SU-DHL-6 (cell line): ENCODE measurements at regions not wholly inside any gene's neighbourhood (a gene's known extent, or its start where the extent isn't known, plus 50 kb on each side); places are given as distances from the start of the nearest gene placed in this dataset.

Experiments
- CTCF ChIP-seq: fragments of 200-600 bp; sonication (generic); IDR thresholded peaks from one replicate; pipeline ENCODE4 v1.5.1; 2017; ENCODE audit warnings: antibody characterized with exemption, mild to moderate bottlenecking, low read length, moderate library complexity; ENCODE audit not compliant: insufficient read depth, poor library complexity, severe bottlenecking
- EZH2phosphoT487 ChIP-seq: fragments of 200-600 bp; sonication (generic), shearing (Covaris generic); conservative IDR thresholded peaks from 2 replicates; pipeline ENCODE4 v1.6.1; 2018; ENCODE audit warnings: mild to moderate bottlenecking, antibody characterized with exemption, low read length, moderate library complexity, mixed read lengths

- no peak for TF ChIP-seq CTCF
- no peak for TF ChIP-seq EZH2phosphoT487
Measured at GRCh38 chr5:28390341-28390740, 1352.0 kb upstream of the CDH9 start.
